ENCODE measurements at regions not wholly inside any gene's neighbourhood (a gene's known extent, or its start where the extent isn't known, plus 50 kb on each side); places are given as distances from the start of the nearest gene placed in this dataset.

GRCh38 chr14:76322594-76323220, 53.2 kb upstream of the ESRRB start:
- TF ChIP-seq, protein P1, sequence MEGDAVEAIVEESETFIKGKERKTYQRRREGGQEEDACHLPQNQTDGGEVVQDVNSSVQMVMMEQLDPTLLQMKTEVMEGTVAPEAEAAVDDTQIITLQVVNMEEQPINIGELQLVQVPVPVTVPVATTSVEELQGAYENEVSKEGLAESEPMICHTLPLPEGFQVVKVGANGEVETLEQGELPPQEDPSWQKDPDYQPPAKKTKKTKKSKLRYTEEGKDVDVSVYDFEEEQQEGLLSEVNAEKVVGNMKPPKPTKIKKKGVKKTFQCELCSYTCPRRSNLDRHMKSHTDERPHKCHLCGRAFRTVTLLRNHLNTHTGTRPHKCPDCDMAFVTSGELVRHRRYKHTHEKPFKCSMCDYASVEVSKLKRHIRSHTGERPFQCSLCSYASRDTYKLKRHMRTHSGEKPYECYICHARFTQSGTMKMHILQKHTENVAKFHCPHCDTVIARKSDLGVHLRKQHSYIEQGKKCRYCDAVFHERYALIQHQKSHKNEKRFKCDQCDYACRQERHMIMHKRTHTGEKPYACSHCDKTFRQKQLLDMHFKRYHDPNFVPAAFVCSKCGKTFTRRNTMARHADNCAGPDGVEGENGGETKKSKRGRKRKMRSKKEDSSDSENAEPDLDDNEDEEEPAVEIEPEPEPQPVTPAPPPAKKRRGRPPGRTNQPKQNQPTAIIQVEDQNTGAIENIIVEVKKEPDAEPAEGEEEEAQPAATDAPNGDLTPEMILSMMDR (optimal IDR thresholded peaks at IDR 0.05 in 1 of 3, IDR thresholded peaks at IDR 0.05 in 1 of 3, conservative IDR thresholded peaks at IDR 0.05 in 1 of 3; ENCODE audit: extremely low read depth in 1 of 3, insufficient read depth in 2 of 3, low read length in 3 of 3): no peak
- TF ChIP-seq EZH2 (IDR thresholded peaks at IDR 0.05; ENCODE audit: low read length): no peak

Data from keratinocyte (primary cell).